ENCODE measurements at regions not wholly inside any gene's neighbourhood (a gene's known extent, or its start where the extent isn't known, plus 50 kb on each side); places are given as distances from the start of the nearest gene placed in this dataset.

DNA sequence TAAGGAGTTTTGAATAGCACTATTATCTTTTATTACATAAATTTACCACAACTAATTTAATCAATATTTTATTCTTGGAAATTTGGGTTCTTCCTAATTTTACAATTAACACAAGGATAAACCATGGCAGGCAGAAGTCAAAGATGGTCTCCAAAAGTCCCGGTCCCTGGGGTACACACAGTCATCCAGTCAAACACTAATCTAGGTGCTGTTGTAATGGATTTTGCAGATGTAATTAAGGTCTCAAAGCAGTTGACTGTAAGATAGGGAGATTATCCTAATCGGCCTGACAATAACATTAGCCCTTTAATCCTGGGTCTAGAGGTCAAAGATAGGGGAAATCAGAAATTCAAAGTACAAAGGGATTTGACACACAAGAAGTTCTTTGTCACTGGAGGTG, 57.5 kb upstream of the HTR1A start:
- TF ChIP-seq Cebpa-rat (IDR thresholded peaks at IDR 0.05), result no peak
- no peak overlapping the region for H3K4me2 ChIP-seq
- no peak overlapping the region for H3K27ac ChIP-seq
- no peaks in the 10 kb centered on the region for H3K27me3 ChIP-seq
- no peaks in the 10 kb centered on the region for H3K4me1 ChIP-seq
- H4K20me1 ChIP-seq, result no peaks in the 10 kb centered on the region
- H3K36me3 ChIP-seq, result no peaks in the 10 kb centered on the region
- H3K4me3 ChIP-seq, result no peak overlapping the region
- H3K9me3 ChIP-seq (replicated peaks in 1 of 11), result no peaks in the 10 kb centered on the region
- no peak overlapping the region for H3K9ac ChIP-seq

DNA sequence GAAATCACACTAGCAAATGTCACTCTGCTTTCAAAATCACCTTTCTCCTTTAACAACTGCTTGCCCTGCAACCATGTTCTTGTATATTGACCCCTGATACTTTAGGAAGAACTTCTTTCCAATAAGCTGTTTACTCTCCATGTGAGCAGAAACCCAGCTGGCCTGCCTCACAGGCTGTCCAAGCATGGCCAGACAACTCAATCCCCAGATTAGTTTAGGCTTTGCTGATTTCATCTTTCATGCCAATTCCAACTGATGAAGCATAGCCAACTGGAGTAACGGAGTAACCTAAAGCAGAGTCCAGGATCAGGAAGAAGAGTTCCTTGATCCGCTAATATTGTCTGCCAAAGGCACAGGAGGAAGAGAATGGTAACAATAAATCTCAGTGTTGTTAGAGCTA, 56.7 kb upstream of the HTR1A start:
- Histone ChIP-seq H3K27me3 (no peaks in the 10 kb centered on the region), H3K4me2 (no peak overlapping the region), H3K9me3 (replicated peaks in 1 of 11) (no peaks in the 10 kb centered on the region), H3K4me3 (no peak overlapping the region), H4K20me1 (no peaks in the 10 kb centered on the region), H3K4me1 (no peaks in the 10 kb centered on the region), H3K27ac (no peak overlapping the region), H3K9ac (no peak overlapping the region), H3K36me3 (no peaks in the 10 kb centered on the region)
- TF ChIP-seq Cebpa-rat (IDR thresholded peaks at IDR 0.05), result no peak

DNA sequence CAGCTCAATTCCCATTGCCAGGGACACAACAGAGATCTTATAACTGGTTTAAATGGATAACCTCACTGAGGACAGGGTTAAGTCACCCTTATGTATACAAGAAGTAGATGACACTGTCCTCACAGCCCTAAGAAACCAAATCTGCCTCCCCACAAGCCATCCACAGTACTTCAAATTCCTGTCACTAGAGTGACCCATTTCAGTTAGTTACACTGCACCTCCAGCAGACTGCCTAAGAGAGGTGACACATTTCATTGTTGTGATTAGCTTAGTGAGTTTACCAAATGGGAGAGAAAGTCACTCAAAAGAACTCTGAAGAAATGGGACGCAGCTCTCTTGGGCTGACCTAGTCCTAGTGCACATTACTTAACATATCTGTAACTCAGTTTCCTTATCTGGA, 53.6 kb upstream of the HTR1A start:
- Histone ChIP-seq H3K36me3 (no peaks in the 10 kb centered on the region), H3K4me3 (no peak overlapping the region), H3K27ac (no peak overlapping the region), H4K20me1 (no peaks in the 10 kb centered on the region), H3K27me3 (no peaks in the 10 kb centered on the region), H3K9me3 (replicated peaks in 1 of 11) (0 out of 22 replicates have a peak, but pooled peaks cover 0 to 1% (median 0%) of the 10 kb centered on the region in 11 experiments), H3K4me2 (no peak overlapping the region), H3K4me1 (no peaks in the 10 kb centered on the region), H3K9ac (no peak overlapping the region)
- TF ChIP-seq Cebpa-rat (IDR thresholded peaks at IDR 0.05), result no peak

Data from BLaER1 treated with 17β-estradiol and CSF1 and Interleukin-3, amounts not matched to agents 10 nM and 100 nM (cell line).